Osteocyte (in vitro differentiated cells): ENCODE measurements at regions not wholly inside any gene's neighbourhood (a gene's known extent, or its start where the extent isn't known, plus 50 kb on each side); places are given as distances from the start of the nearest gene placed in this dataset.

Experiments used
- DNase-seq: peaks from one replicate; pipeline ENCODE4 v3.0.0; 2021; ENCODE audit warnings: mixed read lengths; ENCODE audit not compliant: unreplicated experiment; ENCODE audit errors: extremely low spot score
- H3K27ac Mint-ChIP-seq: one replicate; pipeline ENCODE4 v1.8.0; 2021; ENCODE audit warnings: mild to moderate bottlenecking, mixed read lengths; ENCODE audit not compliant: unreplicated experiment
- H3K27me3 Mint-ChIP-seq: one replicate; pipeline ENCODE4 v1.8.0; 2021; ENCODE audit warnings: mixed read lengths; ENCODE audit not compliant: unreplicated experiment
- H3K36me3 Mint-ChIP-seq: one replicate; pipeline ENCODE4 v1.8.0; 2021; ENCODE audit warnings: mixed read lengths; ENCODE audit not compliant: unreplicated experiment
- H3K4me1 Mint-ChIP-seq: one replicate; pipeline ENCODE4 v1.8.0; 2021; ENCODE audit warnings: mixed read lengths; ENCODE audit not compliant: unreplicated experiment
- H3K4me3 Mint-ChIP-seq: one replicate; pipeline ENCODE4 v1.8.0; 2021; ENCODE audit warnings: mild to moderate bottlenecking, moderate library complexity, mixed read lengths; ENCODE audit not compliant: unreplicated experiment
- H3K9me3 Mint-ChIP-seq: one replicate; pipeline ENCODE4 v1.8.0; 2021; ENCODE audit warnings: mixed read lengths; ENCODE audit not compliant: unreplicated experiment
- CTCF ChIP-seq: fragments of 200-600 bp; sonication (generic); IDR thresholded peaks from 2 replicates; pipeline ENCODE4 v1.5.0; 2021; ENCODE audit warnings: antibody characterized with exemption, mild to moderate bottlenecking, moderate library complexity

GRCh38 chr11:130573767-130574166, 125.3 kb downstream of the ADAMTS15 start:
- Mint-ChIP-seq H3K9me3 (no peaks in the 10 kb centered on the region), H3K27ac (no peak overlapping the region), H3K4me3 (no peak overlapping the region), H3K27me3 (no peaks in the 10 kb centered on the region), H3K4me1 (peaks cover 12% of the 10 kb centered on the region), H3K36me3 (no peaks in the 10 kb centered on the region)
- DNase-seq, result peak; percentile 21
- TF ChIP-seq CTCF, result no peak

- no peaks in the 10 kb centered on the region for H3K9me3 Mint-ChIP-seq
- no peak overlapping the region for H3K4me3 Mint-ChIP-seq
- H3K36me3 Mint-ChIP-seq, result no peaks in the 10 kb centered on the region
- DNase-seq, result no peak
- no peak for TF ChIP-seq CTCF
- H3K4me1 Mint-ChIP-seq, result peaks cover 12% of the 10 kb centered on the region
- H3K27me3 Mint-ChIP-seq, result no peaks in the 10 kb centered on the region
- no peak overlapping the region for H3K27ac Mint-ChIP-seq
Observed at GRCh38 chr11:130574740-130575139, 126.3 kb downstream of the ADAMTS15 start.

GRCh38 chr11:130576146-130576545, 127.7 kb downstream of the ADAMTS15 start:
- TF ChIP-seq CTCF, result no peak
- no peak overlapping the region for H3K27ac Mint-ChIP-seq
- H3K36me3 Mint-ChIP-seq, result no peaks in the 10 kb centered on the region
- no peaks in the 10 kb centered on the region for H3K9me3 Mint-ChIP-seq
- H3K4me3 Mint-ChIP-seq, result no peak overlapping the region
- no peaks in the 10 kb centered on the region for H3K27me3 Mint-ChIP-seq
- DNase-seq, result no peak
- peaks cover 26% of the 10 kb centered on the region for H3K4me1 Mint-ChIP-seq

GRCh38 chr11:130578738-130579368, 130.4 kb downstream of the ADAMTS15 start:
- Mint-ChIP-seq H3K4me3 (no peak overlapping the region), H3K27me3 (no peaks in the 10 kb centered on the region), H3K36me3 (no peaks in the 10 kb centered on the region), H3K9me3 (no peaks in the 10 kb centered on the region), H3K4me1 (peaks cover 41% of the 10 kb centered on the region), H3K27ac (no peak overlapping the region)
- no peak for DNase-seq
- no peak for TF ChIP-seq CTCF

- Mint-ChIP-seq H3K27ac (peak overlapping the region; percentile 85), H3K4me1 (peaks cover 48% of the 10 kb centered on the region), H3K27me3 (no peaks in the 10 kb centered on the region), H3K9me3 (no peaks in the 10 kb centered on the region), H3K36me3 (no peaks in the 10 kb centered on the region), H3K4me3 (no peak overlapping the region)
- no peak for TF ChIP-seq CTCF
- DNase-seq, result no peak
Observed at GRCh38 chr11:130580372-130580771, 131.9 kb downstream of the ADAMTS15 start.
